ENCODE measurements at regions not wholly inside any gene's neighbourhood (a gene's known extent, or its start where the extent isn't known, plus 50 kb on each side); places are given as distances from the start of the nearest gene placed in this dataset.

DNA sequence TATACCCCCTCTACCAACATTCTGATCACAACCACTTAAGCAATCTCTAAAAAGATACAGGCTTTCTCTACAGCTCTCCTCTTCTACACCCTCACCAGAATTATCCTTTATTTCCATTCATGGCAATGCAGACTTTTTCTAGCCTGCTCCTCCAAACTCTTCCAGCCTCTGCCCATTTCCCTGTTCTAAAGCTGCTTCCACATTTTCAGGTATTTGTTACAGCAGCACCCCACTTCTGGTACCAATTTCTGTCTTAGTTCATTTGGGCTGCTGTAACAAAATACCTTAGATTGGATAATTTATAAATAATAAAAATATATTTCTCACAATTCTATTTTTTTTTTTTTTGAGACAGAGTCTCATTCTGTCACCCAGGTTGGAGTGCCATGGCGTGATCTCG, 53.0 kb upstream of the DNAH5 start:
- no peak for TF ChIP-seq POLR2A (IDR thresholded peaks at IDR 0.05)
- TF ChIP-seq, protein P1, sequence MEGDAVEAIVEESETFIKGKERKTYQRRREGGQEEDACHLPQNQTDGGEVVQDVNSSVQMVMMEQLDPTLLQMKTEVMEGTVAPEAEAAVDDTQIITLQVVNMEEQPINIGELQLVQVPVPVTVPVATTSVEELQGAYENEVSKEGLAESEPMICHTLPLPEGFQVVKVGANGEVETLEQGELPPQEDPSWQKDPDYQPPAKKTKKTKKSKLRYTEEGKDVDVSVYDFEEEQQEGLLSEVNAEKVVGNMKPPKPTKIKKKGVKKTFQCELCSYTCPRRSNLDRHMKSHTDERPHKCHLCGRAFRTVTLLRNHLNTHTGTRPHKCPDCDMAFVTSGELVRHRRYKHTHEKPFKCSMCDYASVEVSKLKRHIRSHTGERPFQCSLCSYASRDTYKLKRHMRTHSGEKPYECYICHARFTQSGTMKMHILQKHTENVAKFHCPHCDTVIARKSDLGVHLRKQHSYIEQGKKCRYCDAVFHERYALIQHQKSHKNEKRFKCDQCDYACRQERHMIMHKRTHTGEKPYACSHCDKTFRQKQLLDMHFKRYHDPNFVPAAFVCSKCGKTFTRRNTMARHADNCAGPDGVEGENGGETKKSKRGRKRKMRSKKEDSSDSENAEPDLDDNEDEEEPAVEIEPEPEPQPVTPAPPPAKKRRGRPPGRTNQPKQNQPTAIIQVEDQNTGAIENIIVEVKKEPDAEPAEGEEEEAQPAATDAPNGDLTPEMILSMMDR (IDR thresholded peaks at IDR 0.05) = no peak

All from right lobe of liver (tissue), 4 donors.